C4-2B (cell line): ENCODE measurements at regions not wholly inside any gene's neighbourhood (a gene's known extent, or its start where the extent isn't known, plus 50 kb on each side); places are given as distances from the start of the nearest gene placed in this dataset.

ENCODE experiments used
- CTCF ChIP-seq: fragments of 450-650 bp; conservative IDR thresholded peaks from 2 replicates; pipeline ENCODE4 v1.5.1; 2017; ENCODE audit warnings: mild to moderate bottlenecking
- ZFX ChIP-seq: fragments of 450-650 bp; IDR thresholded peaks from 2 replicates; pipeline ENCODE4 v1.6.1; 2017

- TF ChIP-seq CTCF (no peak), ZFX (no peak)
Measured at GRCh38 chrX:39508300-39508692, 589.5 kb downstream of the BCOR start.
